Mesendoderm (in vitro differentiated cells): ENCODE measurements at regions not wholly inside any gene's neighbourhood (a gene's known extent, or its start where the extent isn't known, plus 50 kb on each side); places are given as distances from the start of the nearest gene placed in this dataset.

Experiments
- DNase-seq: peaks from one replicate; pipeline ENCODE4 v3.0.0; 2013
- H2AK5ac ChIP-seq: 2 replicates; pipeline ENCODE4 v1.6.1; 2013; ENCODE audit warnings: low read length, inconsistent platforms
- H2BK120ac ChIP-seq: 2 replicates; pipeline ENCODE4 v1.6.1; 2013; ENCODE audit warnings: low read depth, mild to moderate bottlenecking, low read length, moderate library complexity, mixed read lengths
- H2BK15ac ChIP-seq: replicated peaks from 2 replicates; pipeline ENCODE4 v1.6.1; 2013; ENCODE audit warnings: low read depth, mild to moderate bottlenecking, moderate library complexity
- H2BK5ac ChIP-seq: 2 replicates; pipeline ENCODE4 v1.6.1; 2013; ENCODE audit warnings: low read length, inconsistent platforms
- H3K18ac ChIP-seq: 2 replicates; pipeline ENCODE4 v1.6.1; 2013; ENCODE audit warnings: mild to moderate bottlenecking, low read length, mixed read lengths
- H3K23ac ChIP-seq: one replicate; pipeline ENCODE4 v1.6.1; 2013; ENCODE audit warnings: low read length
- H3K27ac ChIP-seq: 2 replicates; pipeline ENCODE4 v1.5.1; 2013; ENCODE audit warnings: low read depth, mild to moderate bottlenecking, inconsistent platforms, low read length, moderate library complexity
- H3K27me3 ChIP-seq: 2 replicates; pipeline ENCODE4 v1.6.1; 2013; ENCODE audit warnings: low read length, control low read depth, mild to moderate bottlenecking, inconsistent platforms; ENCODE audit not compliant: insufficient read depth, poor library complexity
- H3K36me3 ChIP-seq: 2 replicates; pipeline ENCODE4 v1.6.1; 2013; ENCODE audit warnings: low read length, inconsistent platforms; ENCODE audit not compliant: control insufficient read depth, insufficient read depth
- H3K4ac ChIP-seq: one replicate; pipeline ENCODE4 v1.6.1; 2013; ENCODE audit warnings: low read depth, mild to moderate bottlenecking, low read length, moderate library complexity
- H3K4me1 ChIP-seq: 2 replicates; pipeline ENCODE4 v1.6.1; 2013; ENCODE audit warnings: low read depth, low read length, inconsistent platforms; ENCODE audit not compliant: control insufficient read depth
- H3K4me2 ChIP-seq: 2 replicates; pipeline ENCODE4 v1.6.1; 2013; ENCODE audit warnings: low read length
- H3K4me3 ChIP-seq: 2 replicates; pipeline ENCODE4 v1.5.1; 2013; ENCODE audit warnings: mild to moderate bottlenecking, low read length
- H3K56ac ChIP-seq: one replicate; pipeline ENCODE4 v1.6.1; 2013; ENCODE audit warnings: low read length
- H3K79me1 ChIP-seq: 2 replicates; pipeline ENCODE4 v1.6.1; 2013; ENCODE audit warnings: low read length, inconsistent platforms
- H3K79me2 ChIP-seq: 2 replicates; pipeline ENCODE4 v1.6.1; 2013; ENCODE audit warnings: mild to moderate bottlenecking, low read length; ENCODE audit not compliant: control insufficient read depth, insufficient read depth
- H3K9ac ChIP-seq: 2 replicates; pipeline ENCODE4 v1.6.1; 2013; ENCODE audit warnings: low read length, inconsistent platforms
- H4K5ac ChIP-seq: one replicate; pipeline ENCODE4 v1.6.1; 2013; ENCODE audit warnings: low read length
- H4K8ac ChIP-seq: one replicate; pipeline ENCODE4 v1.6.1; 2013; ENCODE audit warnings: low read depth, mild to moderate bottlenecking, control low read depth, low read length, moderate library complexity
- WGBS: extraction: QIAGEN DNeasy Blood & Tissue Kit; methylation state at CpG from one replicate; pipeline ENCODE4 v1.1.7; 2013; ENCODE audit warnings: low lambda C conversion rate, missing lambda C conversion rate; ENCODE audit not compliant: insufficient coverage; ENCODE audit errors: extremely low coverage; 5-methylcytosine and 5-hydroxymethylcytosine counted together

- H3K27me3 ChIP-seq, result no peaks in the 10 kb centered on the region
- H3K79me1 ChIP-seq, result no peaks in the 10 kb centered on the region
- no peak overlapping the region for H2AK5ac ChIP-seq
- no peak for DNase-seq
- H4K8ac ChIP-seq, result no peak overlapping the region
- H2BK5ac ChIP-seq, result no peak overlapping the region
- no peak overlapping the region for H3K23ac ChIP-seq
- no peak overlapping the region for H2BK15ac ChIP-seq
- H3K18ac ChIP-seq, result no peak overlapping the region
- H2BK120ac ChIP-seq, result no peak overlapping the region
- no peak overlapping the region for H3K4me2 ChIP-seq
- peaks cover 2% of the 10 kb centered on the region for H3K4me1 ChIP-seq
- WGBS, result no CpG with 5 or more reads among the region's 4 CpGs
- no peak overlapping the region for H3K9ac ChIP-seq
- H3K4ac ChIP-seq, result no peak overlapping the region
- no peak overlapping the region for H4K5ac ChIP-seq
- no peak overlapping the region for H3K56ac ChIP-seq
- no peaks in the 10 kb centered on the region for H3K36me3 ChIP-seq
- no peak overlapping the region for H3K4me3 ChIP-seq
- H3K79me2 ChIP-seq, result no peaks in the 10 kb centered on the region
- no peak overlapping the region for H3K27ac ChIP-seq
Observed at GRCh38 chr13:73336773-73337172, 278.0 kb downstream of the KLF5 start.

- Histone ChIP-seq H3K4me2 (no peak overlapping the region), H2BK5ac (no peak overlapping the region), H2BK15ac (no peak overlapping the region), H3K23ac (no peak overlapping the region), H3K79me1 (no peaks in the 10 kb centered on the region), H3K27me3 (no peaks in the 10 kb centered on the region), H3K9ac (no peak overlapping the region), H3K4me1 (no peaks in the 10 kb centered on the region), H2AK5ac (no peak overlapping the region), H2BK120ac (no peak overlapping the region), H3K56ac (no peak overlapping the region), H3K36me3 (no peaks in the 10 kb centered on the region), H3K27ac (no peak overlapping the region), H3K18ac (no peak overlapping the region), H4K5ac (no peak overlapping the region), H3K4me3 (no peak overlapping the region), H4K8ac (no peak overlapping the region), H3K4ac (no peak overlapping the region), H3K79me2 (no peaks in the 10 kb centered on the region)
- WGBS, result no CpG with 5 or more reads among the region's 7 CpGs
- DNase-seq, result no peak
Observed at GRCh38 chr13:73335944-73336343, 277.1 kb downstream of the KLF5 start.

- no peak overlapping the region for H3K56ac ChIP-seq
- no peaks in the 10 kb centered on the region for H3K36me3 ChIP-seq
- H3K4ac ChIP-seq, result no peak overlapping the region
- H3K18ac ChIP-seq, result no peak overlapping the region
- H2BK15ac ChIP-seq, result no peak overlapping the region
- no peak overlapping the region for H4K5ac ChIP-seq
- no peaks in the 10 kb centered on the region for H3K79me2 ChIP-seq
- no peak overlapping the region for H3K9ac ChIP-seq
- H3K79me1 ChIP-seq, result no peaks in the 10 kb centered on the region
- H3K27ac ChIP-seq, result no peak overlapping the region
- H3K4me1 ChIP-seq, result no peaks in the 10 kb centered on the region
- H3K23ac ChIP-seq, result no peak overlapping the region
- no peak overlapping the region for H2BK5ac ChIP-seq
- no peak overlapping the region for H2AK5ac ChIP-seq
- no peak for DNase-seq
- H3K27me3 ChIP-seq, result no peaks in the 10 kb centered on the region
- H3K4me2 ChIP-seq, result no peak overlapping the region
- H2BK120ac ChIP-seq, result no peak overlapping the region
- no peak overlapping the region for H4K8ac ChIP-seq
- no CpG with 5 or more reads among the region's 5 CpGs for WGBS
- no peak overlapping the region for H3K4me3 ChIP-seq
Observed at GRCh38 chr13:73335210-73335609, 276.4 kb downstream of the KLF5 start.

- Histone ChIP-seq H3K27ac (no peak overlapping the region), H3K9ac (no peak overlapping the region), H2BK15ac (no peak overlapping the region), H3K18ac (no peak overlapping the region), H3K56ac (no peak overlapping the region), H3K36me3 (no peaks in the 10 kb centered on the region), H2BK5ac (no peak overlapping the region), H3K4me2 (no peak overlapping the region), H3K4me3 (no peak overlapping the region), H3K79me2 (no peaks in the 10 kb centered on the region), H3K23ac (no peak overlapping the region), H3K4me1 (no peaks in the 10 kb centered on the region), H2BK120ac (no peak overlapping the region), H3K27me3 (no peaks in the 10 kb centered on the region), H4K8ac (no peak overlapping the region), H3K4ac (no peak overlapping the region), H2AK5ac (no peak overlapping the region), H3K79me1 (no peaks in the 10 kb centered on the region), H4K5ac (no peak overlapping the region)
- no CpG with 5 or more reads among the region's 4 CpGs for WGBS
- no peak for DNase-seq
Observed at GRCh38 chr13:73334445-73334844, 275.6 kb downstream of the KLF5 start.

GRCh38 chr13:73331556-73331955 lies 272.8 kb downstream of the KLF5 start:
- no peak overlapping the region for H2AK5ac ChIP-seq
- H2BK5ac ChIP-seq, result no peak overlapping the region
- H3K56ac ChIP-seq, result no peak overlapping the region
- no peak overlapping the region for H3K9ac ChIP-seq
- no peak overlapping the region for H4K8ac ChIP-seq
- no peaks in the 10 kb centered on the region for H3K79me2 ChIP-seq
- H3K18ac ChIP-seq, result no peak overlapping the region
- H3K36me3 ChIP-seq, result no peaks in the 10 kb centered on the region
- no peaks in the 10 kb centered on the region for H3K79me1 ChIP-seq
- H3K27me3 ChIP-seq, result no peaks in the 10 kb centered on the region
- H2BK120ac ChIP-seq, result no peak overlapping the region
- no peaks in the 10 kb centered on the region for H3K4me1 ChIP-seq
- no peak overlapping the region for H2BK15ac ChIP-seq
- no peak overlapping the region for H3K27ac ChIP-seq
- H3K4me2 ChIP-seq, result no peak overlapping the region
- WGBS, result no CpG with 5 or more reads among the region's 1 CpG
- DNase-seq, result no peak
- H3K4ac ChIP-seq, result no peak overlapping the region
- H3K23ac ChIP-seq, result no peak overlapping the region
- H4K5ac ChIP-seq, result no peak overlapping the region
- no peak overlapping the region for H3K4me3 ChIP-seq

- no peak overlapping the region for H2BK5ac ChIP-seq
- DNase-seq, result no peak
- no peaks in the 10 kb centered on the region for H3K36me3 ChIP-seq
- H3K56ac ChIP-seq, result no peak overlapping the region
- no peak overlapping the region for H2BK120ac ChIP-seq
- no CpG with 5 or more reads among the region's 3 CpGs for WGBS
- no peaks in the 10 kb centered on the region for H3K79me1 ChIP-seq
- no peak overlapping the region for H3K23ac ChIP-seq
- no peak overlapping the region for H3K4me2 ChIP-seq
- H3K27me3 ChIP-seq, result no peaks in the 10 kb centered on the region
- no peak overlapping the region for H4K5ac ChIP-seq
- no peaks in the 10 kb centered on the region for H3K4me1 ChIP-seq
- no peak overlapping the region for H3K4me3 ChIP-seq
- H3K79me2 ChIP-seq, result no peaks in the 10 kb centered on the region
- no peak overlapping the region for H3K18ac ChIP-seq
- no peak overlapping the region for H3K4ac ChIP-seq
- H2BK15ac ChIP-seq, result no peak overlapping the region
- H3K27ac ChIP-seq, result no peak overlapping the region
- no peak overlapping the region for H3K9ac ChIP-seq
- no peak overlapping the region for H2AK5ac ChIP-seq
- H4K8ac ChIP-seq, result no peak overlapping the region
Observed at GRCh38 chr13:73329355-73329754, 270.6 kb downstream of the KLF5 start.
